ENCODE measurements at regions not wholly inside any gene's neighbourhood (a gene's known extent, or its start where the extent isn't known, plus 50 kb on each side); places are given as distances from the start of the nearest gene placed in this dataset.

DNA sequence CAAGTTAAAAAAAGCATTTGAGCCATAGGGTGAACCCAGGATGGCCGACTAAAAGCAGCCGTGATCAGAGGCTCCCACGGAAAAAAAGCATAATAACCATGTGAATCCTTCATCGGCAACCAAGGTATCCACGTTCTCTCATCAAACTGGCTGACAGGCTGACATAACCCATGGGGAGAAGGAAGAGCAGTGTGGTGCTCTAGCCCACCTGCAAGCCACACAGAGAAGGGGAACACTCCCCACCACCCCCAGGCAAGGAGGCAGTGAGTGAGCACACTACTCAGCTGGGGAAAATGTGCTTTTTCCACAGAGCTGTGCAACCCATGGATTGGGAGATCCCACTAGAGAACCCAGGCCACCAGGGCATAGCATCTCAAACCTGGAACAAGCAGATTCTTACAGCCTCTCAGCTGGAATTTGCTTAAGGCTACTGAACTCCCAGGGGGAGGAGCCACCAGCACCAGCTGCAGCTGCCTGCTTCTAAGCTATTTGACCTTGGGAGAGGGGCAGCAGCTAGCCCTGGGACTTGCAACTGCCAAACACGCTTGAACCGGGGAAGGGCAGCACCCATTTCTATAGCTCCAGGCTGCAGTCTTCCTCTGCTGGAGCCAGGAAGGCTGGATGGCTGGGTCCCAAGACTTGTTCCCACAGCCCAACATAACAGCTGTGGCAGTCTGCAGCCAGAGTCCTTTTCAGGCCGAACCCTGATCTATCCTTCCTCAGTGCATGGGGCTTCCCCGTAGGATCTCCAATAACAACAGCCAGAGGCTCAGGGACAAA lies 178.2 kb upstream of the NRG3 start:
- Histone ChIP-seq H3K27me3 (replicated peaks in 1 of 2; ENCODE audit: control insufficient read depth in 2 of 2, insufficient read depth in 2 of 2, low read length in 1 of 2) (no peaks in the 10 kb centered on the region), H3K36me3 (ENCODE audit: control insufficient read depth in 2 of 2, insufficient read depth in 2 of 2, low read length in 1 of 2) (no peaks in the 10 kb centered on the region), H3K79me2 (ENCODE audit: control insufficient read depth, insufficient read depth, low read length) (no peaks in the 10 kb centered on the region), H3K9ac (ENCODE audit: control insufficient read depth, insufficient read depth, low read length) (no peak overlapping the region), H3K4me1 (ENCODE audit: control insufficient read depth, insufficient read depth, low read length) (no peaks in the 10 kb centered on the region), H4K20me1 (ENCODE audit: control insufficient read depth, insufficient read depth) (no peaks in the 10 kb centered on the region), H3K4me3 (no peak overlapping the region), H3K27ac (ENCODE audit: control insufficient read depth, insufficient read depth) (no peak overlapping the region), H3K4me2 (ENCODE audit: control insufficient read depth, insufficient read depth) (no peak overlapping the region), H3K9me3 (replicated peaks; ENCODE audit: control insufficient read depth, insufficient read depth, low read length) (no peaks in the 10 kb centered on the region), H2AFZ (ENCODE audit: control insufficient read depth, low read depth, low read length) (no peak overlapping the region)
- FAIRE-seq (no peak), DNase-seq (ENCODE audit: low read depth, low spot score) (no peak), ATAC-seq (no peak)
- SMC1A ChIA-PET (ENCODE audit: uncharacterized antibody, unreplicated experiment), result no interaction called here
- POLR2A ChIA-PET, result no interaction called here
- RAD21 ChIA-PET (ENCODE audit: unreplicated experiment), result no interaction called here
- CTCF ChIA-PET, result no interaction called here
- TF ChIP-seq RAD21 (IDR thresholded peaks at IDR 0.05; ENCODE audit: insufficient read depth, low read depth, low read length), result no peak
- TF ChIP-seq CHD1 (IDR thresholded peaks at IDR 0.05; ENCODE audit: low read depth, low read length), result no peak
- no peak for TF ChIP-seq RCOR1 (conservative IDR thresholded peaks at IDR 0.05; ENCODE audit: low read depth, low read length)
- TF ChIP-seq TAF1 (IDR thresholded peaks at IDR 0.05; ENCODE audit: borderline replicate concordance, low read depth, low read length), result no peak
- TF ChIP-seq YBX1 (IDR thresholded peaks at IDR 0.05), result no peak
- TF ChIP-seq CEBPB (IDR thresholded peaks at IDR 0.05; ENCODE audit: borderline replicate concordance in 1 of 2, low read depth in 2 of 2, low read length in 2 of 2), result no peak
- in situ Hi-C loops (cut with MboI) (no loop called here), intact Hi-C loops (cut with micrococcal nuclease; ENCODE audit: unreplicated experiment) (no loop called here)
- 36% methylated on average over 9 of the region's 9 CpGs for WGBS (ENCODE audit: insufficient coverage, insufficient replicate concordance, low lambda C conversion rate, missing lambda C conversion rate)
- no TSS peak for BruUV-seq (replicated peaks)

GRCh38 chr10:81704596-81704995 lies 170.4 kb upstream of the NRG3 start:
- POLR2A ChIA-PET, result no interaction called here
- no peaks in the 10 kb centered on the region for H3K9me3 ChIP-seq (replicated peaks; ENCODE audit: control insufficient read depth, insufficient read depth, low read length)
- H3K36me3 ChIP-seq (ENCODE audit: control insufficient read depth in 2 of 2, insufficient read depth in 2 of 2, low read length in 1 of 2), result no peaks in the 10 kb centered on the region
- DNase-seq (ENCODE audit: low read depth, low spot score), result no peak
- no TSS peak for BruUV-seq (replicated peaks)
- no peak overlapping the region for H3K27ac ChIP-seq (ENCODE audit: control insufficient read depth, insufficient read depth)
- WGBS (ENCODE audit: insufficient coverage, insufficient replicate concordance, low lambda C conversion rate, missing lambda C conversion rate), result 0% methylated on average over 1 of the region's 1 CpG
- H4K20me1 ChIP-seq (ENCODE audit: control insufficient read depth, insufficient read depth), result no peaks in the 10 kb centered on the region
- no peak overlapping the region for H3K4me3 ChIP-seq
- SMC1A ChIA-PET (ENCODE audit: uncharacterized antibody, unreplicated experiment), result interaction anchor here (0.8 kb wide), 1 partner anchor 10 kb away, joined by 3 read pairs; no protein-coding TSS in a partner anchor
- H3K4me2 ChIP-seq (ENCODE audit: control insufficient read depth, insufficient read depth), result no peak overlapping the region
- no peaks in the 10 kb centered on the region for H3K4me1 ChIP-seq (ENCODE audit: control insufficient read depth, insufficient read depth, low read length)
- no peak overlapping the region for H3K9ac ChIP-seq (ENCODE audit: control insufficient read depth, insufficient read depth, low read length)
- no peaks in the 10 kb centered on the region for H3K79me2 ChIP-seq (ENCODE audit: control insufficient read depth, insufficient read depth, low read length)
- no peak for FAIRE-seq
- in situ Hi-C loops (cut with MboI) (no loop called here), intact Hi-C loops (cut with micrococcal nuclease; ENCODE audit: unreplicated experiment) (no loop called here)
- H3K27me3 ChIP-seq (replicated peaks in 1 of 2; ENCODE audit: control insufficient read depth in 2 of 2, insufficient read depth in 2 of 2, low read length in 1 of 2), result no peaks in the 10 kb centered on the region
- TF ChIP-seq, protein P1, sequence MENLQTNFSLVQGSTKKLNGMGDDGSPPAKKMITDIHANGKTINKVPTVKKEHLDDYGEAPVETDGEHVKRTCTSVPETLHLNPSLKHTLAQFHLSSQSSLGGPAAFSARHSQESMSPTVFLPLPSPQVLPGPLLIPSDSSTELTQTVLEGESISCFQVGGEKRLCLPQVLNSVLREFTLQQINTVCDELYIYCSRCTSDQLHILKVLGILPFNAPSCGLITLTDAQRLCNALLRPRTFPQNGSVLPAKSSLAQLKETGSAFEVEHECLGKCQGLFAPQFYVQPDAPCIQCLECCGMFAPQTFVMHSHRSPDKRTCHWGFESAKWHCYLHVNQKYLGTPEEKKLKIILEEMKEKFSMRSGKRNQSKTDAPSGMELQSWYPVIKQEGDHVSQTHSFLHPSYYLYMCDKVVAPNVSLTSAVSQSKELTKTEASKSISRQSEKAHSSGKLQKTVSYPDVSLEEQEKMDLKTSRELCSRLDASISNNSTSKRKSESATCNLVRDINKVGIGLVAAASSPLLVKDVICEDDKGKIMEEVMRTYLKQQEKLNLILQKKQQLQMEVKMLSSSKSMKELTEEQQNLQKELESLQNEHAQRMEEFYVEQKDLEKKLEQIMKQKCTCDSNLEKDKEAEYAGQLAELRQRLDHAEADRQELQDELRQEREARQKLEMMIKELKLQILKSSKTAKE (IDR thresholded peaks at IDR 0.05; ENCODE audit: low read depth, poor library complexity, severe bottlenecking), result no peak
- TF ChIP-seq JUNB (IDR thresholded peaks at IDR 0.05) (no peak), ZNF622 (IDR thresholded peaks at IDR 0.05) (no peak), RELB (IDR thresholded peaks at IDR 0.05; ENCODE audit: low read depth) (no peak), STAT1 (conservative IDR thresholded peaks at IDR 0.05) (no peak), WRNIP1 (IDR thresholded peaks at IDR 0.05; ENCODE audit: borderline replicate concordance, low read depth, low read length) (no peak), TCF12 (IDR thresholded peaks at IDR 0.05; ENCODE audit: low read depth, low read length) (no peak), YY1 (IDR thresholded peaks at IDR 0.05; ENCODE audit: low read depth, low read length) (no peak), SUZ12 (IDR thresholded peaks at IDR 0.05; ENCODE audit: unreplicated experiment) (no peak), RAD51 (IDR thresholded peaks at IDR 0.05) (no peak)
- RAD21 ChIA-PET (ENCODE audit: unreplicated experiment), result no interaction called here
- CTCF ChIA-PET, result no interaction called here
- H2AFZ ChIP-seq (ENCODE audit: control insufficient read depth, low read depth, low read length), result no peak overlapping the region
- ATAC-seq, result no peak
